ENCODE measurements at regions not wholly inside any gene's neighbourhood (a gene's known extent, or its start where the extent isn't known, plus 50 kb on each side); places are given as distances from the start of the nearest gene placed in this dataset.
A peak's percentile ranks its signal among the peaks of the same experiment; 100 is the strongest.

- Histone ChIP-seq H3K27ac (ENCODE audit: low read depth, low read length) (no peak overlapping the region), H3K79me2 (ENCODE audit: insufficient read depth, low read length) (no peaks in the 10 kb centered on the region), H4K20me1 (ENCODE audit: insufficient read depth, low read length) (no peaks in the 10 kb centered on the region), H3K4me2 (ENCODE audit: low read length) (no peak overlapping the region), H3K4me1 (ENCODE audit: insufficient read depth, low read length) (no peaks in the 10 kb centered on the region), H2AFZ (ENCODE audit: low read depth, low read length) (no peak overlapping the region), H3K4me3 (ENCODE audit: insufficient read depth, low read depth, low read length) (no peak overlapping the region), H3K9me3 (ENCODE audit: insufficient read depth, low read depth, low read length) (no peaks in the 10 kb centered on the region), H3K9ac (ENCODE audit: low read length) (no peak overlapping the region), H3K36me3 (ENCODE audit: insufficient read depth, low read length) (no peaks in the 10 kb centered on the region), H3K27me3 (ENCODE audit: insufficient read depth, low read length) (peaks cover 4% of the 10 kb centered on the region)
- FAIRE-seq (no peak), DNase-seq (ENCODE audit: low read depth) (no peak)
- Mint-ChIP-seq H3K27ac (ENCODE audit: unreplicated experiment) (no peak overlapping the region), H3K27me3 (ENCODE audit: low read depth, unreplicated experiment) (peaks cover 24% of the 10 kb centered on the region), H3K36me3 (ENCODE audit: low read depth, unreplicated experiment) (no peaks in the 10 kb centered on the region), H3K4me3 (ENCODE audit: unreplicated experiment) (no peak overlapping the region), H3K4me1 (ENCODE audit: low read depth, unreplicated experiment) (no peaks in the 10 kb centered on the region), H3K9me3 (ENCODE audit: unreplicated experiment) (peaks cover 2% of the 10 kb centered on the region)
- TF ChIP-seq EZH2 (IDR thresholded peaks at IDR 0.05; ENCODE audit: insufficient read depth, low read length) (no peak), CTCF (IDR thresholded peaks at IDR 0.05; ENCODE audit: insufficient read depth, low read depth, low read length) (no peak)
Observed at GRCh38 chr17:65442250-65442649, 119.2 kb downstream of the AXIN2 start.

GRCh38 chr17:65441053-65441605 is 120.3 kb downstream of the AXIN2 start:
- Mint-ChIP-seq H3K4me3 (ENCODE audit: unreplicated experiment) (no peak overlapping the region), H3K36me3 (ENCODE audit: low read depth, unreplicated experiment) (no peaks in the 10 kb centered on the region), H3K27ac (ENCODE audit: unreplicated experiment) (no peak overlapping the region), H3K9me3 (ENCODE audit: unreplicated experiment) (no peaks in the 10 kb centered on the region), H3K4me1 (ENCODE audit: low read depth, unreplicated experiment) (no peaks in the 10 kb centered on the region), H3K27me3 (ENCODE audit: low read depth, unreplicated experiment) (peaks cover 12% of the 10 kb centered on the region)
- Histone ChIP-seq H3K9me3 (ENCODE audit: insufficient read depth, low read depth, low read length) (no peaks in the 10 kb centered on the region), H2AFZ (ENCODE audit: low read depth, low read length) (no peak overlapping the region), H3K9ac (ENCODE audit: low read length) (no peak overlapping the region), H3K4me3 (ENCODE audit: insufficient read depth, low read depth, low read length) (no peak overlapping the region), H3K4me2 (ENCODE audit: low read length) (no peak overlapping the region), H3K27ac (ENCODE audit: low read depth, low read length) (no peak overlapping the region), H3K4me1 (ENCODE audit: insufficient read depth, low read length) (no peaks in the 10 kb centered on the region), H4K20me1 (ENCODE audit: insufficient read depth, low read length) (no peaks in the 10 kb centered on the region), H3K79me2 (ENCODE audit: insufficient read depth, low read length) (no peaks in the 10 kb centered on the region), H3K27me3 (ENCODE audit: insufficient read depth, low read length) (peaks cover 4% of the 10 kb centered on the region), H3K36me3 (ENCODE audit: insufficient read depth, low read length) (no peaks in the 10 kb centered on the region)
- DNase-seq (ENCODE audit: low read depth) (no peak), FAIRE-seq (no peak)
- no peak for TF ChIP-seq CTCF (IDR thresholded peaks at IDR 0.05; ENCODE audit: insufficient read depth, low read depth, low read length)

- H3K9ac ChIP-seq (ENCODE audit: low read length), result no peak overlapping the region
- no peaks in the 10 kb centered on the region for H3K9me3 ChIP-seq (ENCODE audit: insufficient read depth, low read depth, low read length)
- DNase-seq (ENCODE audit: low read depth) (peak; percentile 43), FAIRE-seq (no peak)
- no peak overlapping the region for H3K27ac Mint-ChIP-seq (ENCODE audit: unreplicated experiment)
- no peaks in the 10 kb centered on the region for H3K79me2 ChIP-seq (ENCODE audit: insufficient read depth, low read length)
- no peaks in the 10 kb centered on the region for H3K36me3 ChIP-seq (ENCODE audit: insufficient read depth, low read length)
- no peak overlapping the region for H3K4me3 ChIP-seq (ENCODE audit: insufficient read depth, low read depth, low read length)
- H3K27me3 ChIP-seq (ENCODE audit: insufficient read depth, low read length), result no peaks in the 10 kb centered on the region
- peaks cover 9% of the 10 kb centered on the region for H3K4me1 Mint-ChIP-seq (ENCODE audit: low read depth, unreplicated experiment)
- H3K9me3 Mint-ChIP-seq (ENCODE audit: unreplicated experiment), result no peaks in the 10 kb centered on the region
- H3K27me3 Mint-ChIP-seq (ENCODE audit: low read depth, unreplicated experiment), result peaks cover 8% of the 10 kb centered on the region
- H3K4me3 Mint-ChIP-seq (ENCODE audit: unreplicated experiment), result no peak overlapping the region
- no peak for TF ChIP-seq EZH2 (IDR thresholded peaks at IDR 0.05; ENCODE audit: insufficient read depth, low read length)
- TF ChIP-seq CTCF (IDR thresholded peaks at IDR 0.05; ENCODE audit: insufficient read depth, low read depth, low read length), result no peak
- no peaks in the 10 kb centered on the region for H3K4me1 ChIP-seq (ENCODE audit: insufficient read depth, low read length)
- H3K4me2 ChIP-seq (ENCODE audit: low read length), result peak overlapping the region; percentile 2
- H3K36me3 Mint-ChIP-seq (ENCODE audit: low read depth, unreplicated experiment), result no peaks in the 10 kb centered on the region
- H3K27ac ChIP-seq (ENCODE audit: low read depth, low read length), result no peak overlapping the region
- H4K20me1 ChIP-seq (ENCODE audit: insufficient read depth, low read length), result no peaks in the 10 kb centered on the region
- H2AFZ ChIP-seq (ENCODE audit: low read depth, low read length), result no peak overlapping the region
Observed at GRCh38 chr17:65438708-65439294, 122.6 kb downstream of the AXIN2 start.

All from astrocyte (in vitro differentiated cells and primary cell).